HG02852 (cell line): ENCODE measurements at regions not wholly inside any gene's neighbourhood (a gene's known extent, or its start where the extent isn't known, plus 50 kb on each side); places are given as distances from the start of the nearest gene placed in this dataset.
A peak's percentile ranks its signal among the peaks of the same experiment; 100 is the strongest.

ENCODE experiments used
- ATAC-seq: cut with Tn5 transposase; IDR thresholded peaks from one replicate; pipeline ENCODE4 v1.9.1; 2021; ENCODE audit warnings: mild to moderate bottlenecking, moderate library complexity; ENCODE audit not compliant: unreplicated experiment

- no peak for ATAC-seq
Measured at GRCh38 chr15:95946241-95946640, 384.3 kb upstream of the NR2F2 start.

DNA sequence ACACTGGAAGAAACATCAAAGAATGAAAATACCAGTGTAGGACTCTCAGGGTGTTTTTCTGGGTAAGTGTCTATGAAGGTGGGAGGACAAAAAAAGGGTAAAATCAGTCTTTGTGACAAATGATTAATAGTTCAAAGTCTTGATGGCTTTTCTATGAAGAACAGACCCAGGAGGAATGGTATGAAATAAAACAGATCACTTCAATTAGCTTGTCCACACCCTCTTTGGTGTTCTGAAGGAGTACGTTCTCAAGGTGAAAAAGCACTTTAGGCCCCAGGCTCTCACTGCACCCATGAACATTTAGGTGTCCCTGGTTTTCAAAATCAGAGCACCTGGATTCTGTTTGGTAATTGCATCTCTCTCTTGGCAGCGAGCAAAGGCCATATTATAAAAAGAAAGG is 383.6 kb upstream of the NR2F2 start:
- no peak for ATAC-seq

- ATAC-seq = no peak
Measured at GRCh38 chr15:95948411-95948810, 382.1 kb upstream of the NR2F2 start.

DNA sequence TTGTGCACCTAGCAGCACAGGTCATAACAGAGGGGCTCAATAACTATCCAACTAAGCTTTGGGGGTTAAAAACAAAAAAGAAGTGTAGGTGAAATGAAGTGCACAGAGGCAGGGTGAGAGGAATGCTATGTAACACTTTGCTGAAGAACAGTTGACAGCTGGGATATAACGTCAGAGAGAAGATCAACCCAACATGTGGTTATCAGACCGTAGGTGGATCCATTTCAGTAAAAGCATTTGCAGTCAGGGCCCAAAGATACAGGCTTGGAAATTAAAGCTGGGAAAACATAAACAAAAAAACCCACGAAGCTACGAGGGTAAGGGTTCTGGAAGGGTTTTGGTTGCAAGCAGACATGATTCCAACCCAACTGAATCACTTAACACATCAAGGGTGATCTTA is 377.5 kb upstream of the NR2F2 start:
- ATAC-seq = no peak

DNA sequence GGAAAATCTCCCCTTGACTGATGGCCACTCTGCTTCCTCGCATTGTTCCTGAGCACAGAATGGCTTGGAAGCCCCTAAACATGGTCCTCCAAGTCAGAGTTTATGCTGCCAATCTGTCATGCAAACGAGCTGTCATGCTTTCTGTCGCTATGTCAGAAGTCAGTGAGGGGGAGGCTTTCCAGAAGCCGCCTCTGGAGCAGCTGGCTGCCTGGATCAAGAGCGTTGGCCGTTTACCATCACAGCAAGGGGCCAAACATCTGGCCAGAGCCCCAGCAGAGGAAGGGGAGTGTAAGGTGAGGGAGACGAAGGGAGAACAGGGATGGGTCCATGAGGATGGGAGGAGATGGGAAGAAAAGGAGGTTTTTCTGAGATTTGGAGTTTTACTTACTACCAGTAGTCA is 372.6 kb upstream of the NR2F2 start:
- ATAC-seq = no peak

GRCh38 chr15:95958382-95958781 is 372.1 kb upstream of the NR2F2 start:
- no peak for ATAC-seq

GRCh38 chr15:95968856-95969255 is 361.6 kb upstream of the NR2F2 start:
- no peak for ATAC-seq

DNA sequence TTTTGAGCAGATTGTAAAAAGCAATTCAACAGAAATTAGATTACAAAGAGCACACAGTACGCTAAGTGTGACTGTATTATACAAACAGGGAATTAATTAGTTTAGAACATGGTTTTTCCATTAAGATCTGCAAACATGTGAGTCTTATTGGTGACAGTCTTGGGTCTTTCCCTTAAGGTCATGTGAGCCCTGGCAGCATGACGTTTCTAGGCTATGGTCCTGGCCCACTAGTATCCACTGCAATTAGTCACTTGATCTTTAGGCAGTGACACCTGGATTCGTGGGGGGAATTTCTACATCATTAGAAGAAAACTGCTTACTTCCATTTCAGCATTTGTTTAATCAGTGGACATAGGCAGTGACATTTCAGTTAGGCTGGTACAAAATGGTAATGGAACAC is 360.2 kb upstream of the NR2F2 start:
- no peak for ATAC-seq

DNA sequence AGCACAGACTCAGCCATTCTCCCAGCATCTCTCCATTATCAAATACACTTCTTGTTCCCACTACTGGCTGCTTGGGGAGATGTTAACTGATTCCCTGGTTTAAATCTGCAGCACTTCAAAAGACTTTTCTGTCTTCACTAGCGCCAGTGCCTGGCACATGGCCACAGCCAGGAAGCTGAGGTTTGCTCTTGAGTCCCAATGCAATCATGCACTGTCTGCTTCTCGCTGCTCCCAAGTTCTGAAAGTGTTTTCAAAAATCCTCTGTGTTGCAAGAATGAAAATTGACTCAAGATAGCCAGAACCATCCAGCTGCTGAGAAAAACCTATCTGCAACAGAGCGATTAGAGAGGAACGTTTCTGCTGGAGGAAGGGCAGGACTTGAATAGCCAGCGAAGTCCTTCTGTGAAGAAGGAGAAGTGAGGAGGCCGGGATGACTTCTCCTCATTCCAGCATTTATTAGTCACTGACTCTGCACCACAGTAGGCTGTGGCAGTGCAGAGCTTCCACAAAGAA is 358.4 kb upstream of the NR2F2 start:
- no peak for ATAC-seq

DNA sequence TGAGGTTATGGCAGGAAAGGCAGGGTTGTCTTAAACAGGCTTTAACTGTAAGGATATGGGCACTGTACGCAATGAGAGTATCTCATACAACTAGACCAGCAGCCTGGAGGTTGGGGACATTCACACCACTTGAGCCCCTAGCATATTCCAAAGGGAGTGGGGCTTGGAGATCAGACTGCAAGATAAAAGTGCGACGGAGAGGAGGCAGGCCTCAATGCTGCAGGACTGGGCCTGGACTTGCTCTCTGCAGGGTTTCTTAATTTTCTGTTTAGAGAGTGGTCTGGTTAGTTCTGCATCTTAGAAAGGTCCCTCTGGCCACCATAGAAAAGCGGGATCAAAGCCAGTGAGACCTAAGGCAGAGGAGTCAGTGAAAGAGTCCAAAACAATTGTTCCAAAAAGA is 357.7 kb upstream of the NR2F2 start:
- ATAC-seq = no peak

DNA sequence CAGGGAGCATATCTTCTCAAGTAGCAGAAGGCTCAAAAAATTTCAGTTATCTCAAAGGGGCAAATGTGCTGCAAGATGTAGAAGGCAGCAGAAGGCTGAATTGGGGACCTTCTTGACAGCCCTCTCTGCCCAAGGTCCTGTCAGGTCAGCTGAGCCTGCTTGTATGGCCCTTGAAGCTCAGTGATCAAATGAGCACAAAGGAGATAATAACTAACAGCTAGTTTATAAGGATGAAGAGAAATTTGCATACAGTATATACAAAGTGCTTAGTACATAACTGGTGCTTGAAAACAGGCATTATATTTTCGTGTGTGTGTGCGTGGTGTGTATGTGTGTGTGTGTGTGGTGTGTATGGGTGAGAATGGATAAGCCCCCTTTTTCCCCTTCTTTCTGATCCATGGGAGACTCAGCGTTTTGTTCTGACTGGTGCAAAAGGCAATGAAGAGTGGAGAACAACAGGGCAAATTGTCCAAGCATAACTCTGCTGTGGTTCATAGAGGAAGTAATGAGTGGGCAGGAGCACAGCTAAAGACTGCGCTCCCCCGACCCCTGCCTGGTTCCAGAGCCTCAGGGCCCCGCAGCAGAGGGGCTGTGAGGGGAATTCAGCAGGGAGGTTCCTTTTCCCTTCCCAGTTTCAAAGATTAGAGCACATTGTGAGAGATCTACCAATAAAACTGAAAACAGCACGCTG is 356.8 kb upstream of the NR2F2 start:
- peak; percentile 65 for ATAC-seq

DNA sequence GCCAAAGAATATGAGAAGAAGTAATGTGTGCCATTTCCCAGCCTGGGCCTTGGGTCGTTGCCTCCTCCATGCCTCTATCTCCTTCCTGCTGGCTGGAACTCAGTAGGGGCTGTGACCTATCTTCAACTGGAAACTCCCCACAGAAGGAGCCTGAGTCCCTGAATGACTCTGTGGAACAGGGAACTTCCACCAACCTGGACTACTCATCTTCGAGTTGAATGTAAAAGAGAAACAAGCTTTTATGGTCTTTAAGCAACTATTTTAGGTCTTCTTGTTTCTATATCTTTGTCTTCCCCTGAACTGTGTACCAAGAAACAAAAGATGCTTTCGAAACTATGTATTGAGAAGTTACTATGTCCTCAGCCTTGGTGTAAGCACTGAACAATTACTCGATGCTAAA is 355.3 kb upstream of the NR2F2 start:
- peak; percentile 65 for ATAC-seq

DNA sequence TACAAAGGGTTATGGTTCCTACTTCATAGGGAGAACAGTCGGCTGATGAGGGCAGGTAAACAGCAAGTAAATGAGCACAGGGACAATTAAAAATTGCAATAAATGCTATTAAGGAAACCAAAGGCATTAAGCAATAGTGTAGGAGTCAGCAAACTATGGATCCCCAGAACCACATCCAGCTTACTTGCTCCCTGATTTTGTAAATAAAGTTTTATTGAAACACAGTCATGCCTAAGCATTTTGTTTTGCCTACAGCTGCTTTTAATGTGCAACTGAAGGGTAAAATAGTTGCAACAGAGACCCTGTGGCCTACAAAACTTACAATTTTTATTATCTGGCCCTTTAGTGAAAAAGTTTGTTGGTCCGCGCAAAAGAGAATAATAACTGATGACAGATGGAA is 351.2 kb upstream of the NR2F2 start:
- ATAC-seq = no peak

DNA sequence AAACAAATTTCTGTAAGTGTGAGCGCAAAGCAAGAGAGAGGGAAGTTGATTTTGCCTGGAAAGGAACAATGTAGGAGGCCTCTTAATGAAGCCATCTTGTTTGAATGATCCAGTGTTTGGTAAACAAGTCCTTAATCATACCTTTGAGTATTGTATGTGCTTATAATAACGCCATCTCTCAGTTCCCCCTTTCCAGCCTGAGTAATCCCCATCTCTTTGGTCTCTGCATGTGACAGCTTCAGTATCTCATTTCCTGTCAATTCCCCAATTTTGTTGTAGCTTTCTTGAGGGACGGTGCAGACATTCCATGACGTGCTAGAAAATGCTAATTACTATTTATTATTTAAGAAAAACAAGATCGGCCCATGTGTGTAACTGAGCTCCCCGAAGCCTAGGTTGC is 349.3 kb upstream of the NR2F2 start:
- ATAC-seq = no peak

DNA sequence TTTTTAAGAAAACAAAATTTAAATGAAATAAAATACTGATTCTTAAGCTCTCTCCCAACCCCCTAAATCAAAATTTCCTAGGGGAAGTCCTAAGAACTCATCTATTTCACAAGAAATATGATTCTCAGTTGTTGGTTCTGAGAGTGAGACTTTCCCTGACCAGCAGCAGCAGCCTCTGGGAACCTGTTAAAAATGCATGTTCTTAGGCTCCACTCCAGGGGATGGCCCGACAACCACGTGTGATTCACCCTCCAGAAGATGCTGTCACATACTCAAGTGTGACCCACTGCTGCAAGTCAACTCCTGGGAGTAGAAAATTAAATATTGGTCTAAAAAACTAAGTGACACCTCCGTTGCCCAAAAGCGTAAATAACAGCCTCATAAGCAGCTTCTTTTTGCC is 343.2 kb upstream of the NR2F2 start:
- ATAC-seq = no peak

GRCh38 chr15:95987886-95988573 is 342.5 kb upstream of the NR2F2 start:
- no peak for ATAC-seq

GRCh38 chr15:95988574-95988887 is 342.0 kb upstream of the NR2F2 start:
- no peak for ATAC-seq

- no peak for ATAC-seq
Measured at GRCh38 chr15:95989392-95989791, 341.1 kb upstream of the NR2F2 start.

DNA sequence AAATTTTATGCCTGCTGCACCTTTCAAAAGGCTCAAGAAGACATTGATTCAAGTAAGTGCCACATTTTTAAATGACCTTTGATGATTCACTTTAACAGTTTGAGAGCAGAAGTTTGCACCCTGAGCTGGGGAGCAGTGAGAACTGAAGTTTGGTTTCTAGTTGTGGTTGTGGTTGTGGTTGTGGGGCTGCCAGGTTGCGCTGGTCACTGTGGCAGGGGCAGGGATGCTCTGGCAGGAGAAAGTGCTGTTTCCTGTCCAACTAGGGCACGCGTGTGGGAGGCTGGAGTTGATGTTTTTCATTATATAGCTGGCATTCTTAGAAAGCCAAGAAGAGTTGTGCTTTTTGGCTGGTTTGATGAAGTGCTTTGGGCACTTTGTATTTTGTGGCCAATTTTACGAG is 339.7 kb upstream of the NR2F2 start:
- no peak for ATAC-seq

- ATAC-seq = no peak
Measured at GRCh38 chr15:95994418-95994817, 336.1 kb upstream of the NR2F2 start.

DNA sequence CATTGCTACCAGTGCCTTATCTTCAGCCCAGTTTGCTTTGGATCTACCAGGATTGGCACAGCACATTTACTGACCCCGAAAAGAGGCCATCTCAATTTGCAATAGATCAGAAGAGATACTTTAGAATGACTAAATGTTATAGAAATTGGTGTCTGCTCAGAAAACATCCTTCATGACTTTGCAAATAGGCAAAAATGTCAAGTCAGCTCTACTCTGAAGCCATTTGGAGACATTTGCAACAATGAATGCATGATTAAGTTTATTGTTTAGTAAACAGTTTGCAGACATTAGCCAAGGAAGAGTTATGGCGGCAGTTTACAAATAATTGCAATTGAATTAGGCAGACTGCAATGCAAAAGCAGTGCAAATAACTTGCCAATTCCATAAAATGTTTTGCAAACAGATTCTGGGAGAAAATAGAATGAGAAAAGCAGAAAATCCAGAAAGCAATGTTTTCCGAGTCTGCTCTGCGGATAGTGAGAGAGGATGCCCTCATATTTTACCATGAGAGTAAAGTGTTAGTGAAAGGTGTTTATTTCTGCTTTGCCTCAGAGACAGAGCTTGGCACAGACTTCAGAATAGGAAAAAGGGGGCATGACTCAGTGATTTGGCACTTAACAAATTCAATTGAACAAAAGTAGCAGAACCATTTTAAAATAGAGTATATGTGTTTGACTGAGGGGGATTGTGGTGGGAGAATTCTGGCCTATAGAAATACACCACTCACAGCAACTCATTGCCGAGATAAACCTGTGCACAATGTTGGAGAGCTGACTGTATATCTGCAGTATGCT is 334.9 kb upstream of the NR2F2 start:
- ATAC-seq = no peak

DNA sequence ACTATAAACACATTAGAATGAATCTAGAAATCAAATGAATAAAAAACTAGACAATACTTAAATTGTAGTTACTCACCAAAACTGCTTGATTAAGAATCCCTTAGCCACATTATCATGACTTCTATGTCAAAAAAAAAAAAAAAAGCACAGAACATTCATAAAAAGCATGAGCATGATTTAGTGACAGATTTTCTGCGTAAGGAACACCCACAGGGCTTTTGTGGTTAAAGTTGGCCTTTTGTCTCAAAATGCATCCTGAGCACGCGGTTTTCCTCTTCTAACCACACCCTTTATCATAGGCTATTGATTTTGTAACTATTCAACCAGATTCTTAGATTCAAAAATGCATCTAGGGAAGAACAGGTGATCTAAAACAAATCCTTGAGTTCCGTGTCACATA is 334.0 kb upstream of the NR2F2 start:
- ATAC-seq = no peak
